Panc1 (cell line): ENCODE measurements at regions not wholly inside any gene's neighbourhood (a gene's known extent, or its start where the extent isn't known, plus 50 kb on each side); places are given as distances from the start of the nearest gene placed in this dataset.

Experiments
- ATAC-seq: fragments of 200-7000 bp; cut with Tn5 transposase; 2 replicates; pipeline ENCODE4 v1.9.1; 2020; ENCODE audit warnings: mild to moderate bottlenecking, moderate library complexity
- BruUV-seq: library from RNA; stranded (reverse); fragments of 400-500 nt; replicated peaks from 2 replicates; lab custom pipeline; 2021; lab: Mats Ljungman, UMichigan
- CTCF ChIA-PET: fragments of 300-600 bp; sonication (Branson Sonifier 250); formaldehyde crosslinking; loops from one replicate; lab custom pipeline; 2022; ENCODE audit warnings: antibody characterized with exemption; lab: Charles Lee
- POLR2A ChIA-PET: fragments of 300-600 bp; sonication (Branson Sonifier 250); formaldehyde crosslinking; loops from one replicate; lab custom pipeline; 2022; ENCODE audit warnings: antibody characterized with exemption; lab: Charles Lee
- DNase-seq: peaks from one replicate; pipeline ENCODE4 v3.0.0-alpha.2; 2010; ENCODE audit warnings: low read depth, low spot score
- H3K27ac ChIP-seq: 2 replicates; pipeline ENCODE4 v1.5.1; 2011; ENCODE audit warnings: mild to moderate bottlenecking, low read length, inconsistent platforms
- H3K27me3 ChIP-seq: fragments of 200-500 bp; sonication (Bioruptor generic); 2 replicates; pipeline ENCODE4 v1.6.0; 2014; ENCODE audit warnings: low read length, inconsistent platforms; ENCODE audit not compliant: control insufficient read depth, insufficient read depth
- H3K36me3 ChIP-seq: fragments of 200-500 bp; sonication (Bioruptor generic); 2 replicates; pipeline ENCODE4 v1.5.1; 2014; ENCODE audit warnings: inconsistent platforms, mild to moderate bottlenecking, low read length, moderate library complexity; ENCODE audit not compliant: control insufficient read depth, insufficient read depth
- H3K4me1 ChIP-seq: 2 replicates; pipeline ENCODE4 v1.5.1; 2011; ENCODE audit warnings: inconsistent platforms, mild to moderate bottlenecking, low read length, moderate library complexity; ENCODE audit not compliant: control insufficient read depth, insufficient read depth
- H3K4me3 ChIP-seq, 2 experiments: 2 replicates each; pipeline ENCODE4 v1.5.1; 2011 to 2012; ENCODE audit warnings: low read depth in 2 of 2, low read length in 2 of 2, mild to moderate bottlenecking in 2 of 2, inconsistent platforms in 1 of 2, moderate library complexity in 1 of 2
- H3K9me3 ChIP-seq: fragments of 200-500 bp; sonication (Bioruptor generic); 2 replicates; pipeline ENCODE4 v1.5.1; 2014; ENCODE audit warnings: low read depth, mild to moderate bottlenecking, inconsistent platforms, low read length, moderate library complexity; ENCODE audit not compliant: control insufficient read depth, insufficient read depth
- POLR2AphosphoS5 ChIP-seq: IDR thresholded peaks from 2 replicates; pipeline ENCODE4 v1.6.1; 2012; ENCODE audit warnings: mild to moderate bottlenecking, low read depth, low read length, moderate library complexity
- SIN3A ChIP-seq: IDR thresholded peaks from 2 replicates; pipeline ENCODE4 v1.6.1; 2012; ENCODE audit warnings: low read depth, mild to moderate bottlenecking, low read length, moderate library complexity, borderline replicate concordance; ENCODE audit not compliant: insufficient read depth
- TCF7L2 ChIP-seq: IDR thresholded peaks from 2 replicates; pipeline ENCODE4 v1.6.1; 2011; ENCODE audit warnings: mild to moderate bottlenecking, low read depth, low read length, inconsistent platforms
- in situ Hi-C: cut with HindIII; loops from 2 replicates; pipeline ENCODE4 v1.10.0; 2016; ENCODE audit warnings: low sequenced_read_pairs, low pct_unique_long_range_greater_than_20kb
- intact Hi-C: fragments of 100-400 bp; cut with micrococcal nuclease; formaldehyde crosslinking; loops from one replicate; pipeline ENCODE4 v1.10.0; 2022; ENCODE audit not compliant: unreplicated experiment
- TF ChIP-seq, protein P1 (sequence below): fragments of 450-650 bp; IDR thresholded peaks from 2 replicates; pipeline ENCODE4 v1.5.1; 2017; ENCODE audit warnings: mild to moderate bottlenecking
- TF ChIP-seq, protein P2 (sequence below), 2 experiments: IDR thresholded peaks; 2 replicates each; pipeline ENCODE4 v1.6.1; 2011 to 2012; ENCODE audit warnings: low read depth in 2 of 2, control low read depth in 1 of 2, low read length in 1 of 2, mild to moderate bottlenecking in 1 of 2, moderate library complexity in 1 of 2; ENCODE audit not compliant: insufficient read depth in 1 of 2

DNA sequence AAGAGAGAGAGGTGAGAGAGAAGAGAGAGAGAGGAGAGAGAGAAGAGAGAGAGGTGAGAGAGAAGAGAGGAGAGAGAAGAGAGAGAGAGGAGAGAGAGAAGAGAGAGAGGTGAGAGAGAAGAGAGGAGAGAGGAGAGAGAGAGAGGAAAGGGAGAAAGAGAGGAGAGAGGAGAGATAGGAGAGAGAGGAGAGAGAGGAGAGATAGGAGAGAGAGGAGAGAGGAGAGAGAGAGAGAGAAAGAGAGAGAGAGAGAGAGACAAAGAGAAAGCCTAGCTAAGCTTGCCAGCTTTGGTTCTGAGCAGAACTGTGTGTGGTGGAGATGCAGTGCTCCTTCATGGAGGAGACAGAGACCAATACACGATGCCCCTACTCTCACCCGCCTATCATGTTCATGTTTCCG is 99.1 kb upstream of the KCNA3 start:
- no TSS peak for BruUV-seq
- DNase-seq = no peak
- ATAC-seq = no peak
- in situ Hi-C loops (no loop called here), intact Hi-C loops (no loop called here)
- Histone ChIP-seq H3K27me3 (no peaks in the 10 kb centered on the region), H3K4me3 (no peak overlapping the region), H3K9me3 (no peaks in the 10 kb centered on the region), H3K4me1 (no peaks in the 10 kb centered on the region), H3K27ac (no peak overlapping the region), H3K36me3 (no peaks in the 10 kb centered on the region)
- ChIA-PET POLR2A (no interaction called here), CTCF (no interaction called here)
- TF ChIP-seq, protein P1, sequence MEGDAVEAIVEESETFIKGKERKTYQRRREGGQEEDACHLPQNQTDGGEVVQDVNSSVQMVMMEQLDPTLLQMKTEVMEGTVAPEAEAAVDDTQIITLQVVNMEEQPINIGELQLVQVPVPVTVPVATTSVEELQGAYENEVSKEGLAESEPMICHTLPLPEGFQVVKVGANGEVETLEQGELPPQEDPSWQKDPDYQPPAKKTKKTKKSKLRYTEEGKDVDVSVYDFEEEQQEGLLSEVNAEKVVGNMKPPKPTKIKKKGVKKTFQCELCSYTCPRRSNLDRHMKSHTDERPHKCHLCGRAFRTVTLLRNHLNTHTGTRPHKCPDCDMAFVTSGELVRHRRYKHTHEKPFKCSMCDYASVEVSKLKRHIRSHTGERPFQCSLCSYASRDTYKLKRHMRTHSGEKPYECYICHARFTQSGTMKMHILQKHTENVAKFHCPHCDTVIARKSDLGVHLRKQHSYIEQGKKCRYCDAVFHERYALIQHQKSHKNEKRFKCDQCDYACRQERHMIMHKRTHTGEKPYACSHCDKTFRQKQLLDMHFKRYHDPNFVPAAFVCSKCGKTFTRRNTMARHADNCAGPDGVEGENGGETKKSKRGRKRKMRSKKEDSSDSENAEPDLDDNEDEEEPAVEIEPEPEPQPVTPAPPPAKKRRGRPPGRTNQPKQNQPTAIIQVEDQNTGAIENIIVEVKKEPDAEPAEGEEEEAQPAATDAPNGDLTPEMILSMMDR = no peak
- TF ChIP-seq SIN3A (no peak), TCF7L2 (no peak), POLR2AphosphoS5 (no peak)
- TF ChIP-seq, protein P2, sequence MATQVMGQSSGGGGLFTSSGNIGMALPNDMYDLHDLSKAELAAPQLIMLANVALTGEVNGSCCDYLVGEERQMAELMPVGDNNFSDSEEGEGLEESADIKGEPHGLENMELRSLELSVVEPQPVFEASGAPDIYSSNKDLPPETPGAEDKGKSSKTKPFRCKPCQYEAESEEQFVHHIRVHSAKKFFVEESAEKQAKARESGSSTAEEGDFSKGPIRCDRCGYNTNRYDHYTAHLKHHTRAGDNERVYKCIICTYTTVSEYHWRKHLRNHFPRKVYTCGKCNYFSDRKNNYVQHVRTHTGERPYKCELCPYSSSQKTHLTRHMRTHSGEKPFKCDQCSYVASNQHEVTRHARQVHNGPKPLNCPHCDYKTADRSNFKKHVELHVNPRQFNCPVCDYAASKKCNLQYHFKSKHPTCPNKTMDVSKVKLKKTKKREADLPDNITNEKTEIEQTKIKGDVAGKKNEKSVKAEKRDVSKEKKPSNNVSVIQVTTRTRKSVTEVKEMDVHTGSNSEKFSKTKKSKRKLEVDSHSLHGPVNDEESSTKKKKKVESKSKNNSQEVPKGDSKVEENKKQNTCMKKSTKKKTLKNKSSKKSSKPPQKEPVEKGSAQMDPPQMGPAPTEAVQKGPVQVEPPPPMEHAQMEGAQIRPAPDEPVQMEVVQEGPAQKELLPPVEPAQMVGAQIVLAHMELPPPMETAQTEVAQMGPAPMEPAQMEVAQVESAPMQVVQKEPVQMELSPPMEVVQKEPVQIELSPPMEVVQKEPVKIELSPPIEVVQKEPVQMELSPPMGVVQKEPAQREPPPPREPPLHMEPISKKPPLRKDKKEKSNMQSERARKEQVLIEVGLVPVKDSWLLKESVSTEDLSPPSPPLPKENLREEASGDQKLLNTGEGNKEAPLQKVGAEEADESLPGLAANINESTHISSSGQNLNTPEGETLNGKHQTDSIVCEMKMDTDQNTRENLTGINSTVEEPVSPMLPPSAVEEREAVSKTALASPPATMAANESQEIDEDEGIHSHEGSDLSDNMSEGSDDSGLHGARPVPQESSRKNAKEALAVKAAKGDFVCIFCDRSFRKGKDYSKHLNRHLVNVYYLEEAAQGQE (IDR thresholded peaks at IDR 0.05; ENCODE audit: insufficient read depth in 1 of 2, low read depth in 2 of 2, low read length in 1 of 2) = no peak

DNA sequence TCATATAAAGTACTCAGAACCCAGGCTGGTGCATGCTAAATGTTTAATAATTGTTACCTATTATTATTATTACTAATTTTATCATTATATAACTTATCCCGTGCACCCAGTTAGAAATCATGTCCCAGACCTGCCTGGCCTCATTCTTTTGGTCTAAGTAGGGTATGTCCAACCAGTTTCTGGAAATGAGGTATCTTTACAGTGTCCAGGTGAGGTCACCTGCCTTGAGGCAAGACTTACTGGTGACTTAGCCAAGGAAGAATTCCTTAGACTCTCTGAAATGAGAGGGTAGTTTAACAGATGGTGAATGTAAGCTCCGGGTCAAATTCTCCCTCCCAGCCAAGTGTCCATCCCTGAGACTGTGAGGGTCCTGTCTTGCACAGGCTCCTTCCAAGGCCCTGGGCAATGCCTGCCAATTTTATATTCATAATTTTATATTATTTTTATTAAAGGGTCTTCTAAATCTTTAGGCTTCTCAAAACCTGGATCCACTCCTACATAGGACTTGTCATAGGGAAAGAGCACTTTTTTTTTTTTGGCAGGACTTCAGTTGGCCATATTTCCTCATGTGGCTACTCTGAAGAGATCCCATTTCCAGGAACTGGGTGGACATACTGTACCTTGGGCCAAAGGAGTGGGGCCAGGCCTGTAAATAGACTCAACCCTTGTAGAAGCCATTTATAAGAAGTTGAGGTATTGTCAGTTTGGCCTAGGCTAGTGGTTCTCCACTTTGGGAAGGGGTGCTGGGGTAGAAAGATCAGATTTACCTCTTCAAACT is 96.7 kb upstream of the KCNA3 start:
- in situ Hi-C loops (no loop called here), intact Hi-C loops (no loop called here)
- no peak for TF ChIP-seq SIN3A
- TF ChIP-seq, protein P1 = no peak
- TF ChIP-seq, protein P2 (IDR thresholded peaks at IDR 0.05; ENCODE audit: insufficient read depth in 1 of 2, low read depth in 2 of 2, low read length in 1 of 2) = no peak
- TF ChIP-seq TCF7L2 = no peak
- no peak for TF ChIP-seq POLR2AphosphoS5
- ChIA-PET CTCF (no interaction called here), POLR2A (no interaction called here)
- Histone ChIP-seq H3K27me3 (0 out of 2 replicates have a peak, but pooled peaks cover 2% of the 10 kb centered on the region), H3K9me3 (no peaks in the 10 kb centered on the region), H3K4me1 (no peaks in the 10 kb centered on the region), H3K27ac (no peak overlapping the region), H3K36me3 (no peaks in the 10 kb centered on the region), H3K4me3 (no peak overlapping the region)
- ATAC-seq (no peak), DNase-seq (no peak)
- no TSS peak for BruUV-seq
